ENCODE measurements at regions not wholly inside any gene's neighbourhood (a gene's known extent, or its start where the extent isn't known, plus 50 kb on each side); places are given as distances from the start of the nearest gene placed in this dataset.

DNA sequence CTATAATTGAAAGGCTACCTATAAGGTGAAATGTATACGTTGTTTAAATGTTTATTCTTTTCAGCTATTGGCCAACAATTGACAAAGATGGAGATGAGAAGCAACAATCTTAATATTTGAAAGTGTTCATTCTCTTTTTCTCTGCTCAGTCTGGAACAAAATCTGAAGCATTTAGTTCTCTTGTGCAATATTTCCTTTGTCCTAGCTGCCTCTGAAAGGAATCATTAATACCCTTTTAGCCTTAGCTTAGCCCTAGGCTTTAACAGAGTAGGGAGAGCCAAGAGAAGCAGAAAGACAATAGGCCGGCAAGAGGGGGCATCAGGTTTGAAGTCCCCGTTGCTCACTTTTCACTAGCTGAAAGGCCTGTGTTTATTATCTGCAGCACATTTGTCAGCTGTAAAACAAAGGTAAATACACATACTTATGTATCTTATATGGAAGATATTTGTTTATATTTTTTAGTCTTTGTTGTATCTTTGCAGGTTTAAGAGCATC lies 422.5 kb upstream of the SEMA6D start:
- Histone ChIP-seq H3K79me2 (ENCODE audit: insufficient read depth, low read length) (no peaks in the 10 kb centered on the region), H3K9me3 (ENCODE audit: control insufficient read depth in 1 of 2, insufficient read depth in 1 of 2, low read depth in 1 of 2, low read length in 2 of 2) (peaks cover 9 to 48% of the 10 kb centered on the region in 2 experiments; a peak in 2 of 4 replicates), H3K4me2 (ENCODE audit: low read length) (no peak overlapping the region), H3K36me3 (ENCODE audit: control insufficient read depth in 1 of 2, insufficient read depth in 2 of 2, low read length in 2 of 2) (no peaks in the 10 kb centered on the region), H3K9ac (ENCODE audit: low read length) (no peak overlapping the region), H3K4me3 (replicated peaks in 1 of 2; ENCODE audit: low read depth in 1 of 2, low read length in 2 of 2) (no peak overlapping the region), H2AFZ (ENCODE audit: low read depth, low read length, poor library complexity, severe bottlenecking) (no peak overlapping the region), H3K4me1 (ENCODE audit: control insufficient read depth in 1 of 2, insufficient read depth in 2 of 2, low read length in 2 of 2) (no peaks in the 10 kb centered on the region), H3K27me3 (ENCODE audit: insufficient read depth, low read length) (no peaks in the 10 kb centered on the region), H3K9me2 (ENCODE audit: insufficient read depth) (no peaks in the 10 kb centered on the region), H3K27ac (ENCODE audit: low read depth, low read length) (no peak overlapping the region), H4K20me1 (ENCODE audit: insufficient read depth) (no peaks in the 10 kb centered on the region)
- POLR2A ChIA-PET, result no interaction called here
- CTCF ChIA-PET, result no interaction called here
- DNase-seq (ENCODE audit: low read depth, low spot score), result no peak
- RAD21 ChIA-PET (ENCODE audit: low non-redundant PET in 1 of 2, low total read pairs in 2 of 2, uncharacterized antibody in 2 of 2, unreplicated experiment in 2 of 2), result no interaction called here
- TF ChIP-seq, protein P1, sequence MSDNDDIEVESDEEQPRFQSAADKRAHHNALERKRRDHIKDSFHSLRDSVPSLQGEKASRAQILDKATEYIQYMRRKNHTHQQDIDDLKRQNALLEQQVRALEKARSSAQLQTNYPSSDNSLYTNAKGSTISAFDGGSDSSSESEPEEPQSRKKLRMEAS (IDR thresholded peaks at IDR 0.05), result no peak
- TF ChIP-seq YY1 (IDR thresholded peaks at IDR 0.05; ENCODE audit: extremely low read depth, insufficient replicate concordance, low read depth, low read length) (no peak), JUND (IDR thresholded peaks at IDR 0.05) (no peak), CTCF (IDR thresholded peaks at IDR 0.05 in 2 of 3, conservative IDR thresholded peaks at IDR 0.05 in 1 of 3; ENCODE audit: borderline replicate concordance in 1 of 3, insufficient read depth in 1 of 3, low read depth in 2 of 3, low read length in 2 of 3) (no peak), ZFX (IDR thresholded peaks at IDR 0.05) (no peak), ATF3 (IDR thresholded peaks at IDR 0.05) (no peak), POLR2A (IDR thresholded peaks at IDR 0.05; ENCODE audit: borderline replicate concordance, extremely low read depth, insufficient read depth, insufficient read length) (no peak), ZNF274 (IDR thresholded peaks at IDR 0.05; ENCODE audit: low read depth, low read length) (no peak)
- TF ChIP-seq, protein P2, sequence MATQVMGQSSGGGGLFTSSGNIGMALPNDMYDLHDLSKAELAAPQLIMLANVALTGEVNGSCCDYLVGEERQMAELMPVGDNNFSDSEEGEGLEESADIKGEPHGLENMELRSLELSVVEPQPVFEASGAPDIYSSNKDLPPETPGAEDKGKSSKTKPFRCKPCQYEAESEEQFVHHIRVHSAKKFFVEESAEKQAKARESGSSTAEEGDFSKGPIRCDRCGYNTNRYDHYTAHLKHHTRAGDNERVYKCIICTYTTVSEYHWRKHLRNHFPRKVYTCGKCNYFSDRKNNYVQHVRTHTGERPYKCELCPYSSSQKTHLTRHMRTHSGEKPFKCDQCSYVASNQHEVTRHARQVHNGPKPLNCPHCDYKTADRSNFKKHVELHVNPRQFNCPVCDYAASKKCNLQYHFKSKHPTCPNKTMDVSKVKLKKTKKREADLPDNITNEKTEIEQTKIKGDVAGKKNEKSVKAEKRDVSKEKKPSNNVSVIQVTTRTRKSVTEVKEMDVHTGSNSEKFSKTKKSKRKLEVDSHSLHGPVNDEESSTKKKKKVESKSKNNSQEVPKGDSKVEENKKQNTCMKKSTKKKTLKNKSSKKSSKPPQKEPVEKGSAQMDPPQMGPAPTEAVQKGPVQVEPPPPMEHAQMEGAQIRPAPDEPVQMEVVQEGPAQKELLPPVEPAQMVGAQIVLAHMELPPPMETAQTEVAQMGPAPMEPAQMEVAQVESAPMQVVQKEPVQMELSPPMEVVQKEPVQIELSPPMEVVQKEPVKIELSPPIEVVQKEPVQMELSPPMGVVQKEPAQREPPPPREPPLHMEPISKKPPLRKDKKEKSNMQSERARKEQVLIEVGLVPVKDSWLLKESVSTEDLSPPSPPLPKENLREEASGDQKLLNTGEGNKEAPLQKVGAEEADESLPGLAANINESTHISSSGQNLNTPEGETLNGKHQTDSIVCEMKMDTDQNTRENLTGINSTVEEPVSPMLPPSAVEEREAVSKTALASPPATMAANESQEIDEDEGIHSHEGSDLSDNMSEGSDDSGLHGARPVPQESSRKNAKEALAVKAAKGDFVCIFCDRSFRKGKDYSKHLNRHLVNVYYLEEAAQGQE (IDR thresholded peaks at IDR 0.05; ENCODE audit: low read depth), result no peak
- ATAC-seq, result no peak
- intact Hi-C loops (cut with micrococcal nuclease), result loop anchor here (5.0 kb wide), 1 partner anchor 53 kb away; no protein-coding TSS in a partner anchor
- no TSS peak for BruUV-seq (replicated peaks)

Data from HCT116 (cell line).